OCI-LY7 (cell line): ENCODE measurements at regions not wholly inside any gene's neighbourhood (a gene's known extent, or its start where the extent isn't known, plus 50 kb on each side); places are given as distances from the start of the nearest gene placed in this dataset.

Experiments used
- CTCF ChIP-seq: fragments of 200-600 bp; sonication (generic); conservative IDR thresholded peaks from 2 replicates; pipeline ENCODE4 v1.5.1; 2014; ENCODE audit warnings: mild to moderate bottlenecking, antibody characterized with exemption, low read length, moderate library complexity, mixed read lengths
- EZH2phosphoT487 ChIP-seq: fragments of 200-600 bp; sonication (generic); IDR thresholded peaks from 2 replicates; pipeline ENCODE4 v1.6.1; 2018; ENCODE audit warnings: low read depth, borderline replicate concordance, mild to moderate bottlenecking, mixed run types, antibody characterized with exemption, low read length, moderate library complexity, mixed read lengths

- TF ChIP-seq CTCF (no peak), EZH2phosphoT487 (no peak)
These were observed 272.5 kb upstream of the LCORL start for GRCh38 chr4:18294021-18294420.
